ENCODE measurements at regions not wholly inside any gene's neighbourhood (a gene's known extent, or its start where the extent isn't known, plus 50 kb on each side); places are given as distances from the start of the nearest gene placed in this dataset.

DNA sequence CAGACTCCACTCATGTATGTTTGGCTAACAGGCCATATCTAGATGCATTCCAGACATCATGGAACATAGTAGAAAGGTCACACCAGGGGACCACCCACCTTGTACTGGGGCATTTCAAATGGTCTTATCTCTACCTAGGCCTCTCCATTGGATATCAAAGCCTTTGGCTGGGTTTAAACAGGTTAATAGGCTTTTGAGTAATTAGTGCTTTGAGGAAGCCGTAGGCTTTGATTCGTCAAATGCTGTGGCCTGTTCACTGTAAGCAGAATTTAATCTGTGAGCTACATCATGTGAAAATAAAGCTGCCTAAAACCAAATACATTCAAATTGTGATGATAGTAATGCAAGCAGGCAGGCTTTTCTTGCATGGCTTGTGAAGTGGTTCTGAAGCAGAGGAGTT, 129.5 kb downstream of the ST8SIA2 start:
- TF ChIP-seq, protein P1, sequence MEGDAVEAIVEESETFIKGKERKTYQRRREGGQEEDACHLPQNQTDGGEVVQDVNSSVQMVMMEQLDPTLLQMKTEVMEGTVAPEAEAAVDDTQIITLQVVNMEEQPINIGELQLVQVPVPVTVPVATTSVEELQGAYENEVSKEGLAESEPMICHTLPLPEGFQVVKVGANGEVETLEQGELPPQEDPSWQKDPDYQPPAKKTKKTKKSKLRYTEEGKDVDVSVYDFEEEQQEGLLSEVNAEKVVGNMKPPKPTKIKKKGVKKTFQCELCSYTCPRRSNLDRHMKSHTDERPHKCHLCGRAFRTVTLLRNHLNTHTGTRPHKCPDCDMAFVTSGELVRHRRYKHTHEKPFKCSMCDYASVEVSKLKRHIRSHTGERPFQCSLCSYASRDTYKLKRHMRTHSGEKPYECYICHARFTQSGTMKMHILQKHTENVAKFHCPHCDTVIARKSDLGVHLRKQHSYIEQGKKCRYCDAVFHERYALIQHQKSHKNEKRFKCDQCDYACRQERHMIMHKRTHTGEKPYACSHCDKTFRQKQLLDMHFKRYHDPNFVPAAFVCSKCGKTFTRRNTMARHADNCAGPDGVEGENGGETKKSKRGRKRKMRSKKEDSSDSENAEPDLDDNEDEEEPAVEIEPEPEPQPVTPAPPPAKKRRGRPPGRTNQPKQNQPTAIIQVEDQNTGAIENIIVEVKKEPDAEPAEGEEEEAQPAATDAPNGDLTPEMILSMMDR (conservative IDR thresholded peaks at IDR 0.05; ENCODE audit: low read depth in 2 of 2) = no peak
- TF ChIP-seq EZH2phosphoT487 (IDR thresholded peaks at IDR 0.05; ENCODE audit: unreplicated experiment) (no peak), POLR2AphosphoS5 (IDR thresholded peaks at IDR 0.05; ENCODE audit: low read depth) (no peak), STAT1 (IDR thresholded peaks at IDR 0.05; ENCODE audit: unreplicated experiment) (no peak), EZH2 (IDR thresholded peaks at IDR 0.05; ENCODE audit: low read depth, unreplicated experiment) (no peak), JUNB (IDR thresholded peaks at IDR 0.05; ENCODE audit: unreplicated experiment) (no peak), CREB1 (CRISPR knock-in tag; IDR thresholded peaks at IDR 0.05; ENCODE audit: low read depth) (no peak), ZNF114 (CRISPR knock-in tag; IDR thresholded peaks at IDR 0.05) (no peak), NANOG (IDR thresholded peaks at IDR 0.05; ENCODE audit: borderline replicate concordance) (no peak), ZNF331 (CRISPR knock-in tag; IDR thresholded peaks at IDR 0.05; ENCODE audit: low read depth) (no peak)
- TF ChIP-seq, protein P2, sequence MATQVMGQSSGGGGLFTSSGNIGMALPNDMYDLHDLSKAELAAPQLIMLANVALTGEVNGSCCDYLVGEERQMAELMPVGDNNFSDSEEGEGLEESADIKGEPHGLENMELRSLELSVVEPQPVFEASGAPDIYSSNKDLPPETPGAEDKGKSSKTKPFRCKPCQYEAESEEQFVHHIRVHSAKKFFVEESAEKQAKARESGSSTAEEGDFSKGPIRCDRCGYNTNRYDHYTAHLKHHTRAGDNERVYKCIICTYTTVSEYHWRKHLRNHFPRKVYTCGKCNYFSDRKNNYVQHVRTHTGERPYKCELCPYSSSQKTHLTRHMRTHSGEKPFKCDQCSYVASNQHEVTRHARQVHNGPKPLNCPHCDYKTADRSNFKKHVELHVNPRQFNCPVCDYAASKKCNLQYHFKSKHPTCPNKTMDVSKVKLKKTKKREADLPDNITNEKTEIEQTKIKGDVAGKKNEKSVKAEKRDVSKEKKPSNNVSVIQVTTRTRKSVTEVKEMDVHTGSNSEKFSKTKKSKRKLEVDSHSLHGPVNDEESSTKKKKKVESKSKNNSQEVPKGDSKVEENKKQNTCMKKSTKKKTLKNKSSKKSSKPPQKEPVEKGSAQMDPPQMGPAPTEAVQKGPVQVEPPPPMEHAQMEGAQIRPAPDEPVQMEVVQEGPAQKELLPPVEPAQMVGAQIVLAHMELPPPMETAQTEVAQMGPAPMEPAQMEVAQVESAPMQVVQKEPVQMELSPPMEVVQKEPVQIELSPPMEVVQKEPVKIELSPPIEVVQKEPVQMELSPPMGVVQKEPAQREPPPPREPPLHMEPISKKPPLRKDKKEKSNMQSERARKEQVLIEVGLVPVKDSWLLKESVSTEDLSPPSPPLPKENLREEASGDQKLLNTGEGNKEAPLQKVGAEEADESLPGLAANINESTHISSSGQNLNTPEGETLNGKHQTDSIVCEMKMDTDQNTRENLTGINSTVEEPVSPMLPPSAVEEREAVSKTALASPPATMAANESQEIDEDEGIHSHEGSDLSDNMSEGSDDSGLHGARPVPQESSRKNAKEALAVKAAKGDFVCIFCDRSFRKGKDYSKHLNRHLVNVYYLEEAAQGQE (IDR thresholded peaks at IDR 0.05; ENCODE audit: unreplicated experiment) = no peak
- TF ChIP-seq, protein P3, sequence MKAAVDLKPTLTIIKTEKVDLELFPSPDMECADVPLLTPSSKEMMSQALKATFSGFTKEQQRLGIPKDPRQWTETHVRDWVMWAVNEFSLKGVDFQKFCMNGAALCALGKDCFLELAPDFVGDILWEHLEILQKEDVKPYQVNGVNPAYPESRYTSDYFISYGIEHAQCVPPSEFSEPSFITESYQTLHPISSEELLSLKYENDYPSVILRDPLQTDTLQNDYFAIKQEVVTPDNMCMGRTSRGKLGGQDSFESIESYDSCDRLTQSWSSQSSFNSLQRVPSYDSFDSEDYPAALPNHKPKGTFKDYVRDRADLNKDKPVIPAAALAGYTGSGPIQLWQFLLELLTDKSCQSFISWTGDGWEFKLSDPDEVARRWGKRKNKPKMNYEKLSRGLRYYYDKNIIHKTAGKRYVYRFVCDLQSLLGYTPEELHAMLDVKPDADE (IDR thresholded peaks at IDR 0.05) = no peak
